ENCODE measurements at regions not wholly inside any gene's neighbourhood (a gene's known extent, or its start where the extent isn't known, plus 50 kb on each side); places are given as distances from the start of the nearest gene placed in this dataset.
"Not testable (repeated sequence)": the region's sequence is repeated elsewhere in the genome, so short reads cannot be mapped to it uniquely, and the experiment has no call there.

DNA sequence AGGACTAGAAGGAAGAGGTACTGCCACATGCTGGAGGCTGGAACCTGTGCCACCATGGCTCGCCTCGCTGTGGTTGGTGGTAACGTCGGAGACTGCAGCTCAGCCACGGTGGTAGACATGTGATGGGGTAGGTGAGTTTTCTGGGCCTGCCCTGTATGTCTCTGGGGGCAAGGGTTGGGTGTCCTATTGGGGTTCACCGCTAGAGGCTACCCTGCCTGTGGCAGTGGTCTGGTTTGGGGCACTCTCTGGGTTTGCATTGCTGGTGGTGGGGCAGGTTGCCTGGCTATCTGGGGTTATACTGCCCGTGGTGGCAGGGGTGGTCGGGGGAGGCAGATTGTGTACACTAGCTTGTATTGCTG lies 79.3 kb upstream of the KCNJ18 start:
- no peak for TF ChIP-seq ZFX (IDR thresholded peaks at IDR 0.05)
- TF ChIP-seq, protein P1, sequence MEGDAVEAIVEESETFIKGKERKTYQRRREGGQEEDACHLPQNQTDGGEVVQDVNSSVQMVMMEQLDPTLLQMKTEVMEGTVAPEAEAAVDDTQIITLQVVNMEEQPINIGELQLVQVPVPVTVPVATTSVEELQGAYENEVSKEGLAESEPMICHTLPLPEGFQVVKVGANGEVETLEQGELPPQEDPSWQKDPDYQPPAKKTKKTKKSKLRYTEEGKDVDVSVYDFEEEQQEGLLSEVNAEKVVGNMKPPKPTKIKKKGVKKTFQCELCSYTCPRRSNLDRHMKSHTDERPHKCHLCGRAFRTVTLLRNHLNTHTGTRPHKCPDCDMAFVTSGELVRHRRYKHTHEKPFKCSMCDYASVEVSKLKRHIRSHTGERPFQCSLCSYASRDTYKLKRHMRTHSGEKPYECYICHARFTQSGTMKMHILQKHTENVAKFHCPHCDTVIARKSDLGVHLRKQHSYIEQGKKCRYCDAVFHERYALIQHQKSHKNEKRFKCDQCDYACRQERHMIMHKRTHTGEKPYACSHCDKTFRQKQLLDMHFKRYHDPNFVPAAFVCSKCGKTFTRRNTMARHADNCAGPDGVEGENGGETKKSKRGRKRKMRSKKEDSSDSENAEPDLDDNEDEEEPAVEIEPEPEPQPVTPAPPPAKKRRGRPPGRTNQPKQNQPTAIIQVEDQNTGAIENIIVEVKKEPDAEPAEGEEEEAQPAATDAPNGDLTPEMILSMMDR (conservative IDR thresholded peaks at IDR 0.05) = no peak
- no peak overlapping the region for H3K27ac ChIP-seq

DNA sequence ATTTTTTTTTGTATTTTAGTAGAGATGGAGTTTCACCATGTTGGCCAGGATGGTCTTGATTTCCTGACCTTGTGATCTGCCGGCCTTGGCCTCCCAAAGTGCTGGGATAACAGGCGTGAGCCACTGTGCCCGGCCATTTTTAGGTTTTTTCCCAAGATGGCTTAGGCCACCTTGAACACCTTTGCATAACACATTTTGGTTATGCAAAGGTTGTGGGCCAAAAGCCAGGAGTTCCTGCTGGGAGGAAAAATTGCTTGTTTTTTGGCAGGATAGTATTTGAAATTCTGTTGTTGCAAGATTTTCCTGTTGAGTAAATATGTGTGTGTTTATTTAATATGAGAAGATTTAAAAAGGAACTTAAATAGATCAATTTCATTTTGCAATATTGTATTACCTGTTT lies 65.3 kb upstream of the KCNJ18 start:
- H3K27ac ChIP-seq = not testable (repeated sequence)
